ENCODE measurements at regions not wholly inside any gene's neighbourhood (a gene's known extent, or its start where the extent isn't known, plus 50 kb on each side); places are given as distances from the start of the nearest gene placed in this dataset.

- TF ChIP-seq JUNB (IDR thresholded peaks at IDR 0.05; ENCODE audit: unreplicated experiment) (no peak), POLR2AphosphoS5 (IDR thresholded peaks at IDR 0.05; ENCODE audit: low read depth) (no peak), EZH2 (IDR thresholded peaks at IDR 0.05; ENCODE audit: low read depth, unreplicated experiment) (no peak), NANOG (IDR thresholded peaks at IDR 0.05; ENCODE audit: borderline replicate concordance) (no peak)
- TF ChIP-seq, protein P1, sequence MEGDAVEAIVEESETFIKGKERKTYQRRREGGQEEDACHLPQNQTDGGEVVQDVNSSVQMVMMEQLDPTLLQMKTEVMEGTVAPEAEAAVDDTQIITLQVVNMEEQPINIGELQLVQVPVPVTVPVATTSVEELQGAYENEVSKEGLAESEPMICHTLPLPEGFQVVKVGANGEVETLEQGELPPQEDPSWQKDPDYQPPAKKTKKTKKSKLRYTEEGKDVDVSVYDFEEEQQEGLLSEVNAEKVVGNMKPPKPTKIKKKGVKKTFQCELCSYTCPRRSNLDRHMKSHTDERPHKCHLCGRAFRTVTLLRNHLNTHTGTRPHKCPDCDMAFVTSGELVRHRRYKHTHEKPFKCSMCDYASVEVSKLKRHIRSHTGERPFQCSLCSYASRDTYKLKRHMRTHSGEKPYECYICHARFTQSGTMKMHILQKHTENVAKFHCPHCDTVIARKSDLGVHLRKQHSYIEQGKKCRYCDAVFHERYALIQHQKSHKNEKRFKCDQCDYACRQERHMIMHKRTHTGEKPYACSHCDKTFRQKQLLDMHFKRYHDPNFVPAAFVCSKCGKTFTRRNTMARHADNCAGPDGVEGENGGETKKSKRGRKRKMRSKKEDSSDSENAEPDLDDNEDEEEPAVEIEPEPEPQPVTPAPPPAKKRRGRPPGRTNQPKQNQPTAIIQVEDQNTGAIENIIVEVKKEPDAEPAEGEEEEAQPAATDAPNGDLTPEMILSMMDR (conservative IDR thresholded peaks at IDR 0.05; ENCODE audit: low read depth in 2 of 2), result no peak
These were observed 510.6 kb downstream of the RBFOX1 start for GRCh38 chr16:7843261-7843660.

Data from GM23338 (cell line).